Panc1 (cell line): ENCODE measurements at regions not wholly inside any gene's neighbourhood (a gene's known extent, or its start where the extent isn't known, plus 50 kb on each side); places are given as distances from the start of the nearest gene placed in this dataset.

ENCODE experiments used
- ATAC-seq: fragments of 200-7000 bp; cut with Tn5 transposase; 2 replicates; pipeline ENCODE4 v1.9.1; 2020; ENCODE audit warnings: mild to moderate bottlenecking, moderate library complexity
- BruUV-seq: library from RNA; stranded (reverse); fragments of 400-500 nt; replicated peaks from 2 replicates; lab custom pipeline; 2021; lab: Mats Ljungman, UMichigan
- CTCF ChIA-PET: fragments of 300-600 bp; sonication (Branson Sonifier 250); formaldehyde crosslinking; loops from one replicate; lab custom pipeline; 2022; ENCODE audit warnings: antibody characterized with exemption; lab: Charles Lee
- POLR2A ChIA-PET: fragments of 300-600 bp; sonication (Branson Sonifier 250); formaldehyde crosslinking; loops from one replicate; lab custom pipeline; 2022; ENCODE audit warnings: antibody characterized with exemption; lab: Charles Lee
- DNase-seq: peaks from one replicate; pipeline ENCODE4 v3.0.0-alpha.2; 2010; ENCODE audit warnings: low read depth, low spot score
- H3K27ac ChIP-seq: 2 replicates; pipeline ENCODE4 v1.5.1; 2011; ENCODE audit warnings: mild to moderate bottlenecking, low read length, inconsistent platforms
- H3K27me3 ChIP-seq: fragments of 200-500 bp; sonication (Bioruptor generic); 2 replicates; pipeline ENCODE4 v1.6.0; 2014; ENCODE audit warnings: low read length, inconsistent platforms; ENCODE audit not compliant: control insufficient read depth, insufficient read depth
- H3K36me3 ChIP-seq: fragments of 200-500 bp; sonication (Bioruptor generic); 2 replicates; pipeline ENCODE4 v1.5.1; 2014; ENCODE audit warnings: inconsistent platforms, mild to moderate bottlenecking, low read length, moderate library complexity; ENCODE audit not compliant: control insufficient read depth, insufficient read depth
- H3K4me1 ChIP-seq: 2 replicates; pipeline ENCODE4 v1.5.1; 2011; ENCODE audit warnings: inconsistent platforms, mild to moderate bottlenecking, low read length, moderate library complexity; ENCODE audit not compliant: control insufficient read depth, insufficient read depth
- H3K4me3 ChIP-seq, 2 experiments: 2 replicates each; pipeline ENCODE4 v1.5.1; 2011 to 2012; ENCODE audit warnings: low read depth in 2 of 2, low read length in 2 of 2, mild to moderate bottlenecking in 2 of 2, inconsistent platforms in 1 of 2, moderate library complexity in 1 of 2
- H3K9me3 ChIP-seq: fragments of 200-500 bp; sonication (Bioruptor generic); 2 replicates; pipeline ENCODE4 v1.5.1; 2014; ENCODE audit warnings: low read depth, mild to moderate bottlenecking, inconsistent platforms, low read length, moderate library complexity; ENCODE audit not compliant: control insufficient read depth, insufficient read depth
- CTCF ChIP-seq: fragments of 450-650 bp; IDR thresholded peaks from 2 replicates; pipeline ENCODE4 v1.5.1; 2017; ENCODE audit warnings: mild to moderate bottlenecking
- POLR2AphosphoS5 ChIP-seq: IDR thresholded peaks from 2 replicates; pipeline ENCODE4 v1.6.1; 2012; ENCODE audit warnings: mild to moderate bottlenecking, low read depth, low read length, moderate library complexity
- REST ChIP-seq, 2 experiments: IDR thresholded peaks; 2 replicates each; pipeline ENCODE4 v1.6.1; 2011 to 2012; ENCODE audit warnings: low read depth in 2 of 2, control low read depth in 1 of 2, low read length in 1 of 2, mild to moderate bottlenecking in 1 of 2, moderate library complexity in 1 of 2; ENCODE audit not compliant: insufficient read depth in 1 of 2
- SIN3A ChIP-seq: IDR thresholded peaks from 2 replicates; pipeline ENCODE4 v1.6.1; 2012; ENCODE audit warnings: low read depth, mild to moderate bottlenecking, low read length, moderate library complexity, borderline replicate concordance; ENCODE audit not compliant: insufficient read depth
- TCF7L2 ChIP-seq: IDR thresholded peaks from 2 replicates; pipeline ENCODE4 v1.6.1; 2011; ENCODE audit warnings: mild to moderate bottlenecking, low read depth, low read length, inconsistent platforms
- in situ Hi-C: cut with HindIII; loops from 2 replicates; pipeline ENCODE4 v1.10.0; 2016; ENCODE audit warnings: low sequenced_read_pairs, low pct_unique_long_range_greater_than_20kb
- intact Hi-C: fragments of 100-400 bp; cut with micrococcal nuclease; formaldehyde crosslinking; loops from one replicate; pipeline ENCODE4 v1.10.0; 2022; ENCODE audit not compliant: unreplicated experiment

- in situ Hi-C loops, result no loop called here
- no peaks in the 10 kb centered on the region for H3K4me1 ChIP-seq
- H3K9me3 ChIP-seq, result no peaks in the 10 kb centered on the region
- TF ChIP-seq REST (IDR thresholded peaks at IDR 0.05; ENCODE audit: insufficient read depth in 1 of 2, low read depth in 2 of 2, low read length in 1 of 2) (no peak), TCF7L2 (no peak), POLR2AphosphoS5 (no peak), SIN3A (no peak), CTCF (no peak)
- H3K27me3 ChIP-seq, result no peaks in the 10 kb centered on the region
- no peak for DNase-seq
- no TSS peak for BruUV-seq
- intact Hi-C loops, result no loop called here
- CTCF ChIA-PET, result no interaction called here
- H3K4me3 ChIP-seq, result no peak overlapping the region
- no peaks in the 10 kb centered on the region for H3K36me3 ChIP-seq
- no peak overlapping the region for H3K27ac ChIP-seq
- no peak for ATAC-seq
- POLR2A ChIA-PET, result no interaction called here
These were observed 450.2 kb downstream of the CBLN4 start for GRCh38 chr20:55555075-55555650.

GRCh38 chr20:55544638-55545037 lies 460.7 kb downstream of the CBLN4 start:
- Histone ChIP-seq H3K9me3 (no peaks in the 10 kb centered on the region), H3K36me3 (no peaks in the 10 kb centered on the region), H3K27me3 (no peaks in the 10 kb centered on the region), H3K4me1 (no peaks in the 10 kb centered on the region), H3K27ac (no peak overlapping the region), H3K4me3 (no peak overlapping the region)
- in situ Hi-C loops, result no loop called here
- ATAC-seq, result no peak
- intact Hi-C loops, result no loop called here
- no peak for DNase-seq
- no TSS peak for BruUV-seq
- POLR2A ChIA-PET, result no interaction called here
- no peak for TF ChIP-seq TCF7L2
- no peak for TF ChIP-seq POLR2AphosphoS5
- TF ChIP-seq REST (IDR thresholded peaks at IDR 0.05; ENCODE audit: insufficient read depth in 1 of 2, low read depth in 2 of 2, low read length in 1 of 2), result no peak
- no peak for TF ChIP-seq CTCF
- no peak for TF ChIP-seq SIN3A
- CTCF ChIA-PET, result no interaction called here
